Fibroblast of lung (primary cell): ENCODE measurements at regions not wholly inside any gene's neighbourhood (a gene's known extent, or its start where the extent isn't known, plus 50 kb on each side); places are given as distances from the start of the nearest gene placed in this dataset.

Source experiments
- EZH2 ChIP-seq: IDR thresholded peaks from 2 replicates; pipeline ENCODE4 v1.5.1; 2012; ENCODE audit warnings: low read length, control low read depth, mild to moderate bottlenecking; ENCODE audit errors: missing control alignments
- TF ChIP-seq, protein P1 (sequence below), 2 donors: IDR thresholded peaks in 1 of 2; conservative IDR thresholded peaks in 1 of 2; 1 replicate in 1 of 2; 2 replicates in 1 of 2; pipeline ENCODE4 v1.5.1; 2011 to 2012; ENCODE audit warnings: low read length in 2 of 2, control low read depth in 1 of 2, inconsistent platforms in 1 of 2, low read depth in 1 of 2, mild to moderate bottlenecking in 1 of 2

- TF ChIP-seq, protein P1, sequence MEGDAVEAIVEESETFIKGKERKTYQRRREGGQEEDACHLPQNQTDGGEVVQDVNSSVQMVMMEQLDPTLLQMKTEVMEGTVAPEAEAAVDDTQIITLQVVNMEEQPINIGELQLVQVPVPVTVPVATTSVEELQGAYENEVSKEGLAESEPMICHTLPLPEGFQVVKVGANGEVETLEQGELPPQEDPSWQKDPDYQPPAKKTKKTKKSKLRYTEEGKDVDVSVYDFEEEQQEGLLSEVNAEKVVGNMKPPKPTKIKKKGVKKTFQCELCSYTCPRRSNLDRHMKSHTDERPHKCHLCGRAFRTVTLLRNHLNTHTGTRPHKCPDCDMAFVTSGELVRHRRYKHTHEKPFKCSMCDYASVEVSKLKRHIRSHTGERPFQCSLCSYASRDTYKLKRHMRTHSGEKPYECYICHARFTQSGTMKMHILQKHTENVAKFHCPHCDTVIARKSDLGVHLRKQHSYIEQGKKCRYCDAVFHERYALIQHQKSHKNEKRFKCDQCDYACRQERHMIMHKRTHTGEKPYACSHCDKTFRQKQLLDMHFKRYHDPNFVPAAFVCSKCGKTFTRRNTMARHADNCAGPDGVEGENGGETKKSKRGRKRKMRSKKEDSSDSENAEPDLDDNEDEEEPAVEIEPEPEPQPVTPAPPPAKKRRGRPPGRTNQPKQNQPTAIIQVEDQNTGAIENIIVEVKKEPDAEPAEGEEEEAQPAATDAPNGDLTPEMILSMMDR (conservative IDR thresholded peaks at IDR 0.05 in 1 of 2, IDR thresholded peaks at IDR 0.05 in 1 of 2; ENCODE audit: low read depth in 1 of 2, low read length in 2 of 2): no peak
- no peak for TF ChIP-seq EZH2
These were observed 133.7 kb downstream of the TFAP2C start for GRCh38 chr20:56762829-56763228.
